ENCODE measurements at regions not wholly inside any gene's neighbourhood (a gene's known extent, or its start where the extent isn't known, plus 50 kb on each side); places are given as distances from the start of the nearest gene placed in this dataset.
A peak's percentile ranks its signal among the peaks of the same experiment; 100 is the strongest.

GRCh38 chr13:76489274-76489673 is 396.9 kb downstream of the KCTD12 start:
- H3K9me3 ChIP-seq = no peaks in the 10 kb centered on the region
- no peak overlapping the region for H3K27ac ChIP-seq
- TF ChIP-seq CTCF (IDR thresholded peaks at IDR 0.05) = no peak
- TF ChIP-seq POLR2A (IDR thresholded peaks at IDR 0.05) = no peak
- H3K4me3 ChIP-seq = no peak overlapping the region
- no peaks in the 10 kb centered on the region for H3K4me1 ChIP-seq
- H3K27me3 ChIP-seq = no peaks in the 10 kb centered on the region
- H3K36me3 ChIP-seq = no peaks in the 10 kb centered on the region
- no peak for DNase-seq

- Histone ChIP-seq H3K27ac (no peak overlapping the region), H3K4me1 (no peaks in the 10 kb centered on the region), H3K36me3 (no peaks in the 10 kb centered on the region), H3K4me3 (no peak overlapping the region), H3K27me3 (no peaks in the 10 kb centered on the region), H3K9me3 (no peaks in the 10 kb centered on the region)
- DNase-seq = no peak
- TF ChIP-seq POLR2A (IDR thresholded peaks at IDR 0.05) (no peak), CTCF (IDR thresholded peaks at IDR 0.05) (no peak)
Observed at GRCh38 chr13:76481738-76482137, 404.5 kb downstream of the KCTD12 start.

- no peak for DNase-seq
- Histone ChIP-seq H3K4me1 (no peaks in the 10 kb centered on the region), H3K9me3 (no peaks in the 10 kb centered on the region), H3K27ac (no peak overlapping the region), H3K4me3 (no peak overlapping the region), H3K36me3 (no peaks in the 10 kb centered on the region), H3K27me3 (no peaks in the 10 kb centered on the region)
- TF ChIP-seq POLR2A (IDR thresholded peaks at IDR 0.05) = no peak
- no peak for TF ChIP-seq CTCF (IDR thresholded peaks at IDR 0.05)
Observed at GRCh38 chr13:76474966-76475365, 411.2 kb downstream of the KCTD12 start.

- Histone ChIP-seq H3K27me3 (no peaks in the 10 kb centered on the region), H3K4me1 (no peaks in the 10 kb centered on the region), H3K9me3 (no peaks in the 10 kb centered on the region), H3K36me3 (no peaks in the 10 kb centered on the region), H3K4me3 (no peak overlapping the region), H3K27ac (no peak overlapping the region)
- no peak for DNase-seq
- no peak for TF ChIP-seq POLR2A (IDR thresholded peaks at IDR 0.05)
- TF ChIP-seq CTCF (IDR thresholded peaks at IDR 0.05) = no peak
Observed at GRCh38 chr13:76474356-76474755, 411.8 kb downstream of the KCTD12 start.

GRCh38 chr13:76473552-76474134 is 412.6 kb downstream of the KCTD12 start:
- no peaks in the 10 kb centered on the region for H3K27me3 ChIP-seq
- H3K4me1 ChIP-seq = no peaks in the 10 kb centered on the region
- TF ChIP-seq CTCF (IDR thresholded peaks at IDR 0.05) = peak; percentile 25 to 94 (median 80)
- TF ChIP-seq POLR2A (IDR thresholded peaks at IDR 0.05) = no peak
- H3K4me3 ChIP-seq = no peak overlapping the region
- no peaks in the 10 kb centered on the region for H3K36me3 ChIP-seq
- peak; percentile 49 to 87 (median 51) for DNase-seq
- no peaks in the 10 kb centered on the region for H3K9me3 ChIP-seq
- H3K27ac ChIP-seq = no peak overlapping the region

- no peak for DNase-seq
- Histone ChIP-seq H3K9me3 (no peaks in the 10 kb centered on the region), H3K4me1 (no peaks in the 10 kb centered on the region), H3K4me3 (no peak overlapping the region), H3K36me3 (no peaks in the 10 kb centered on the region), H3K27me3 (no peaks in the 10 kb centered on the region), H3K27ac (no peak overlapping the region)
- TF ChIP-seq POLR2A (IDR thresholded peaks at IDR 0.05) (no peak), CTCF (IDR thresholded peaks at IDR 0.05) (no peak)
Observed at GRCh38 chr13:76472916-76473315, 413.3 kb downstream of the KCTD12 start.

Data from Peyer's patch (tissue), 4 donors.